ENCODE measurements at regions not wholly inside any gene's neighbourhood (a gene's known extent, or its start where the extent isn't known, plus 50 kb on each side); places are given as distances from the start of the nearest gene placed in this dataset.

- no peak for TF ChIP-seq CHD7 (IDR thresholded peaks at IDR 0.05; ENCODE audit: low read depth, low read length)
- TF ChIP-seq NEUROD1 (IDR thresholded peaks at IDR 0.05; ENCODE audit: borderline replicate concordance, low read depth, low read length, partially characterized antibody): no peak
- no peak for TF ChIP-seq ZNF561 (CRISPR knock-in tag; conservative IDR thresholded peaks at IDR 0.05)
- TF ChIP-seq ZNF12 (CRISPR knock-in tag; IDR thresholded peaks at IDR 0.05): no peak
- no peak for TF ChIP-seq HNRNPH1 (optimal IDR thresholded peaks at IDR 0.05; ENCODE audit: low read depth, low read length)
- TF ChIP-seq FOSL1 (tag; conservative IDR thresholded peaks at IDR 0.05): peak; percentile 76
- TF ChIP-seq, protein P1, sequence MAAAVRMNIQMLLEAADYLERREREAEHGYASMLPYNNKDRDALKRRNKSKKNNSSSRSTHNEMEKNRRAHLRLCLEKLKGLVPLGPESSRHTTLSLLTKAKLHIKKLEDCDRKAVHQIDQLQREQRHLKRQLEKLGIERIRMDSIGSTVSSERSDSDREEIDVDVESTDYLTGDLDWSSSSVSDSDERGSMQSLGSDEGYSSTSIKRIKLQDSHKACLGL (CRISPR knock-in tag; IDR thresholded peaks at IDR 0.05; ENCODE audit: borderline replicate concordance, poor library complexity, severe bottlenecking): no peak
- TF ChIP-seq ARHGAP35 (IDR thresholded peaks at IDR 0.05; ENCODE audit: partially characterized antibody): no peak
- TF ChIP-seq ZNF146 (CRISPR knock-in tag; IDR thresholded peaks at IDR 0.05; ENCODE audit: unreplicated experiment): no peak
- no peak for TF ChIP-seq TOE1 (IDR thresholded peaks at IDR 0.05; ENCODE audit: borderline replicate concordance)
- no peak for TF ChIP-seq TOE1 (CRISPR knock-in tag; IDR thresholded peaks at IDR 0.05; ENCODE audit: borderline replicate concordance, low read depth)
- TF ChIP-seq ZNF589 (CRISPR knock-in tag; IDR thresholded peaks at IDR 0.05; ENCODE audit: low read depth): no peak
- no peak for TF ChIP-seq KDM5B (IDR thresholded peaks at IDR 0.05; ENCODE audit: insufficient replicate concordance, low read depth, low read length)
- no peak for TF ChIP-seq HEY1 (CRISPR knock-in tag; IDR thresholded peaks at IDR 0.05; ENCODE audit: borderline replicate concordance)
- TF ChIP-seq KLF16 (IDR thresholded peaks at IDR 0.05): no peak
- TF ChIP-seq CC2D1A (IDR thresholded peaks at IDR 0.05): no peak
- no peak for TF ChIP-seq ZNF77 (CRISPR knock-in tag; IDR thresholded peaks at IDR 0.05)
Observed at GRCh38 chr10:3876350-3876962, 91.4 kb upstream of the KLF6 start (continued).

Measured in K562 (cell line).